ENCODE measurements at regions not wholly inside any gene's neighbourhood (a gene's known extent, or its start where the extent isn't known, plus 50 kb on each side); places are given as distances from the start of the nearest gene placed in this dataset.

DNA sequence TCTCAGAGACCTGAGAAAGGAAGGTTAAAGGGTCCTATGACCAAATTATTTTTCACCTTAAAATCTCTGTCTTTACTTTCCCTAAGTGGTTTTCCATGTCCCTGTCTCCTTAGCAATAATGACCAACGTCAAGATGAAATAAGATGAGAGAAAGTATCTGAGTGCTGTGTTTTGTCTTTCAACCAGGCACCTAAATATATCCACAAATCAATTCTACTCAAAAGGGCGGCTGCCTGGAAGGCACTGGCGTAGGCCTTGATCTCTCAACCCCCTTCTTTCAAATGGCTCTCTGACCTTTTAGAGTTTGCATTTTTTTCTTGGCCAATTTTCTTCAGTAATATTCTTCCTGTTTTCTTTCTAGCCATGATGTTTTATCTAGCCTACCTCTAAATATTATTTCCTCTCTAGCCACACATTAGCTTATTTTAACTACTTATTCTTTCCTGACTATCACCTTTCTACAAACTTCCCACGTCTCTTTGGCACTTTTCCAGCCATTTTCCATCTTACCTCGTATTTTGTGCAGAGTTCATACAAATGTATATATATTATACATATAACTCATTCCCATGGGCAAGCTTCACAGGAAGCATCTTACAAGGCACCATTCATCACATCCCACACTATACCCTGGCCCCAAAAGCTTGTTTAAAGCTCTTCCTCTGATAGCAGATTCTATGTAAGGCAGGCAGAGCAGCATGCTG lies 204.5 kb downstream of the SNX18 start:
- intact Hi-C loops (cut with DNase I), result no loop called here
- Histone ChIP-seq H3K4me1 (no peaks in the 10 kb centered on the region), H3K4me3 (no peak overlapping the region), H3K27me3 (no peaks in the 10 kb centered on the region), H3K27ac (no peak overlapping the region), H3K9me3 (no peaks in the 10 kb centered on the region), H3K36me3 (no peaks in the 10 kb centered on the region)
- no peak for DNase-seq
- WGBS, 2 donors, result 62 to 74% methylated on average over 5 of the region's 5 CpGs
- TF ChIP-seq, protein P1, sequence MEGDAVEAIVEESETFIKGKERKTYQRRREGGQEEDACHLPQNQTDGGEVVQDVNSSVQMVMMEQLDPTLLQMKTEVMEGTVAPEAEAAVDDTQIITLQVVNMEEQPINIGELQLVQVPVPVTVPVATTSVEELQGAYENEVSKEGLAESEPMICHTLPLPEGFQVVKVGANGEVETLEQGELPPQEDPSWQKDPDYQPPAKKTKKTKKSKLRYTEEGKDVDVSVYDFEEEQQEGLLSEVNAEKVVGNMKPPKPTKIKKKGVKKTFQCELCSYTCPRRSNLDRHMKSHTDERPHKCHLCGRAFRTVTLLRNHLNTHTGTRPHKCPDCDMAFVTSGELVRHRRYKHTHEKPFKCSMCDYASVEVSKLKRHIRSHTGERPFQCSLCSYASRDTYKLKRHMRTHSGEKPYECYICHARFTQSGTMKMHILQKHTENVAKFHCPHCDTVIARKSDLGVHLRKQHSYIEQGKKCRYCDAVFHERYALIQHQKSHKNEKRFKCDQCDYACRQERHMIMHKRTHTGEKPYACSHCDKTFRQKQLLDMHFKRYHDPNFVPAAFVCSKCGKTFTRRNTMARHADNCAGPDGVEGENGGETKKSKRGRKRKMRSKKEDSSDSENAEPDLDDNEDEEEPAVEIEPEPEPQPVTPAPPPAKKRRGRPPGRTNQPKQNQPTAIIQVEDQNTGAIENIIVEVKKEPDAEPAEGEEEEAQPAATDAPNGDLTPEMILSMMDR (IDR thresholded peaks at IDR 0.05), result no peak
- ATAC-seq, result no peak
- FAIRE-seq, result no peak

DNA sequence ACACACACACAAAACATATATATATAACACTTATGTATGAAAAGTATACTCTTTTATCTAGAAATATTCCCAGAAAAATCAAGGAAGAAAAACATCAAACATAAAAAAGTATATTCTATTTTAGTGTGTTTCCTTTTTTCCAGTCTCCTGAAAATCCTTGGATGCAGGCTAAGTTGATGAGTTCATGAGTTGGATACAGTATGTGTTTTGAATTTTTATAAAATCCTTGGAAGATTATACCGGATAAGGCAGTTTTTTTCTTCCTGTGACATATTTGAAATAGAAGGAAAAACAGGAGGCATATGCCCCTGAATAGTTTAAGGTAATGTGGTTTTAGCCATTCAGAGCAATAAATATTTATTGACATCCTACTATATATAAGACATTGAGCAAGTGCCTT lies 203.6 kb downstream of the SNX18 start:
- no peak for DNase-seq
- no peak for ATAC-seq
- no peak for FAIRE-seq
- Histone ChIP-seq H3K27me3 (no peaks in the 10 kb centered on the region), H3K9me3 (no peaks in the 10 kb centered on the region), H3K36me3 (no peaks in the 10 kb centered on the region), H3K4me1 (no peaks in the 10 kb centered on the region), H3K27ac (no peak overlapping the region), H3K4me3 (no peak overlapping the region)
- 87 to 91% methylated on average over 1 of the region's 1 CpG for WGBS, 2 donors
- intact Hi-C loops (cut with DNase I), result no loop called here
- TF ChIP-seq, protein P1 (IDR thresholded peaks at IDR 0.05), result no peak

DNA sequence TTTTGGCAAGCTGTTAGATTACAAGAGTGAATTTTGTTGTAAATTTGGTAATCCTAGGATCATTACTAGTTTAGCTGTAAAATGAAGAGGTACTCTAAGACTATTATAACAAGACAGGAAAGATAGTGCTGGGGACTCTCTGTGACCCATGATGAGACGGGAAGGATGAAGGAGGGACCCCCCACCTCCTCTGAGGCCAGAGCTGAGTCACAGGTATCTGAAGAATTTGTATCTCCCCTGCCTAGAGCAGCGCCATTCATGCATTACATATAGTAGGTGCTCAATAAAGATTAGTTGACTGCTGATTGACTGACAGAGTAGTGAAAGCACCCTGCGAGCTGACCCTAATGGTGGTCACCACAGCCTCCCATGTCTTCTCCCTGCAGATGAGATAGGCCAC lies 202.8 kb downstream of the SNX18 start:
- Histone ChIP-seq H3K27ac (no peak overlapping the region), H3K9me3 (no peaks in the 10 kb centered on the region), H3K36me3 (no peaks in the 10 kb centered on the region), H3K27me3 (no peaks in the 10 kb centered on the region), H3K4me1 (no peaks in the 10 kb centered on the region), H3K4me3 (no peak overlapping the region)
- TF ChIP-seq, protein P1 (IDR thresholded peaks at IDR 0.05), result no peak
- intact Hi-C loops (cut with DNase I), result no loop called here
- 53 to 84% methylated on average over 3 of the region's 3 CpGs for WGBS, 2 donors
- no peak for ATAC-seq
- no peak for FAIRE-seq
- no peak for DNase-seq

DNA sequence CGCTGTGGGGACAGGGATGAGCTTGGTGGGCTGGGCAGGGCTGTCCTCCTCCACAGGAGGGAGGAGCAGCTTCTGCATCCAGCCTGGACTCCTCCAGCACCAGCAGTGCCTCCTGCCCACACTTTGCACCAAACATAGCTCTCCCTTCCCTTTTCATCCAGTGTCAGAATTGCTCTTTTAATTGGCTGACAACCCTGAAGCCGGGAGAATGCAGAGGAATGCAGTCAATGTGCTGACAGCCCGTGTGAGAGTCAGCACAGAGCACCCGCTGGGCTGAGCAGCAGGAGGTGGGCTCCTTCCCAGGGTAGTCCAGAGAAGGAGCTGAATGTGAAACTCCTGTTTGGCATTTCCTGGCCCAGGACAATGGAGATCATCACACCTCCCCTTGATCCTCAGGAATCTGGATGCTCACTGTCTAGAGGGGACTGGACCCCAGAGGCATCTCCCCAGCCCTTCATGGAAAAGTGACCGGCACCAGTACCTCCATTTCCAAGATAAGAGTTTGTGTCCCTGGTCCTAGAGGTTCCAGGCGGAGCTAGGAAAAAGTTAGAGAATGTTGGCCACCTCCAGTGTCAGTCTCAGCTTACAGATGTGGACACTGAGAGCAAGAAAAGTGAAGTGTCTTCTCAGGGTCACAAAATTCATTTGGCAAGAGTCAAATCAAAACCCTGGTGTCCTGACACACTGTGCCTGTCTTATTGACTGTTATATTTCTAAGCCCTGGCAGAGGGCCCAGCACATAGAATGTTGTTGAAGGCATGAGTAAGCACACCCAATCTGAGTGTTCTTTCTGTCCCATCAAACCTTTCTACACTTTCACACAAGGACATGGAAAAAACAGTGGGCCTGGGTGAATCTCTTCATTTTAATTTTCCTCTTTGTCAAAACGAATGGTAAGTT lies 202.1 kb downstream of the SNX18 start:
- TF ChIP-seq, protein P1 (IDR thresholded peaks at IDR 0.05), result no peak
- FAIRE-seq (no peak), DNase-seq (no peak), ATAC-seq (peak in 1 of 4 donors; percentile 19)
- Histone ChIP-seq H3K36me3 (no peaks in the 10 kb centered on the region), H3K9me3 (no peaks in the 10 kb centered on the region), H3K4me3 (no peak overlapping the region), H3K4me1 (no peaks in the 10 kb centered on the region), H3K27ac (no peak overlapping the region), H3K27me3 (no peaks in the 10 kb centered on the region)
- intact Hi-C loops (cut with DNase I), result no loop called here
- 30 to 31% methylated on average over 7 of the region's 7 CpGs for WGBS, 2 donors

DNA sequence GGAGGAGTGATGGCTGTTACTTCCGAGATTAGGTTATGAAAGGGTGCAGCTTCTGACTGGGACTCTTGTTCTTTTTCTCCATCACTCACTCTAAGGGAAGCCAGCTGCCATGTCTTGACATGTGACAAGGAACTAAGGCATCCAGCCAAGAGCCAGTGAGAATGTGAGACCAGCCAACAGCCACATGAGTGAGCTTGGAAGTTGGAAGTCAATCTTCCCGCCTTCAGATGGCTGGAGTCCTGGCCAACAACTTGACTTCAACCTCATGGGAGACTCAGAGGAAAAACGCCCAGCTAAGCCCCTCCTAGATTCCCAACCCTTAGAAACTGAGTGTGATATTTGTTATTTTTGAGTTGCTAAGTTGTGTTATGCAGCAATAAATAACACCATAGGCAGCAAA lies 201.1 kb downstream of the SNX18 start:
- no peaks in the 10 kb centered on the region for H3K9me3 ChIP-seq
- no peaks in the 10 kb centered on the region for H3K36me3 ChIP-seq
- TF ChIP-seq, protein P1 (IDR thresholded peaks at IDR 0.05), result no peak
- H3K4me3 ChIP-seq, result no peak overlapping the region
- no peaks in the 10 kb centered on the region for H3K4me1 ChIP-seq
- FAIRE-seq, result no peak
- DNase-seq, result peak in 2 of 6 donors; percentile 6 to 15
- 26 to 31% methylated on average over 3 of the region's 3 CpGs for WGBS, 2 donors
- H3K27me3 ChIP-seq, result no peaks in the 10 kb centered on the region
- ATAC-seq, result peak in 2 of 4 donors; percentile 14 to 28
- no peak overlapping the region for H3K27ac ChIP-seq
- intact Hi-C loops (cut with DNase I), result no loop called here

All from pancreas (tissue), 10 donors.